Activated B cell treated with CpG ODN at 0.5 μM for 24 hours (primary cell): ENCODE measurements at regions not wholly inside any gene's neighbourhood (a gene's known extent, or its start where the extent isn't known, plus 50 kb on each side); places are given as distances from the start of the nearest gene placed in this dataset.
"Not testable (repeated sequence)": the region's sequence is repeated elsewhere in the genome, so short reads cannot be mapped to it uniquely, and the experiment has no call there.

Source experiments
- ATAC-seq: fragments of 200-7000 bp; cut with Tn5 transposase; one replicate; pipeline ENCODE4 v1.10.0; 2021; ENCODE audit warnings: low read depth, mild to moderate bottlenecking, moderate library complexity
- CTCF ChIA-PET: fragments of 350-600 bp; sonication (Branson Sonifier 250); formaldehyde crosslinking; loops from one replicate; lab custom pipeline; 2021; ENCODE audit warnings: antibody characterized with exemption; lab: Charles Lee
- POLR2A ChIA-PET: fragments of 350-600 bp; sonication (Branson Sonifier 250); formaldehyde crosslinking; loops from one replicate; lab custom pipeline; 2021; ENCODE audit warnings: antibody characterized with exemption; lab: Charles Lee
- DNase-seq: peaks from one replicate; pipeline ENCODE4 v3.0.0; 2022
- H3K27ac Mint-ChIP-seq: one replicate; pipeline ENCODE4 v1.8.0; 2020; ENCODE audit warnings: mixed read lengths
- H3K27me3 Mint-ChIP-seq: one replicate; pipeline ENCODE4 v1.8.0; 2021; ENCODE audit warnings: mixed read lengths
- H3K36me3 Mint-ChIP-seq: one replicate; pipeline ENCODE4 v1.8.0; 2021; ENCODE audit warnings: low read depth, mixed read lengths
- H3K4me1 Mint-ChIP-seq: one replicate; pipeline ENCODE4 v1.8.0; 2021; ENCODE audit warnings: mixed read lengths
- H3K4me3 Mint-ChIP-seq: one replicate; pipeline ENCODE4 v1.8.0; 2020; ENCODE audit warnings: mild to moderate bottlenecking, mixed read lengths
- H3K9me3 Mint-ChIP-seq: one replicate; pipeline ENCODE4 v1.8.0; 2020; ENCODE audit warnings: mixed read lengths
- CTCF ChIP-seq: fragments of 200-600 bp; IDR thresholded peaks from one replicate; pipeline ENCODE4 v1.8.0; 2022; ENCODE audit warnings: antibody characterized with exemption, mild to moderate bottlenecking
- intact Hi-C: fragments of 100-400 bp; cut with micrococcal nuclease; formaldehyde crosslinking; loops from one replicate; pipeline ENCODE4 v1.15.1; 2024

DNA sequence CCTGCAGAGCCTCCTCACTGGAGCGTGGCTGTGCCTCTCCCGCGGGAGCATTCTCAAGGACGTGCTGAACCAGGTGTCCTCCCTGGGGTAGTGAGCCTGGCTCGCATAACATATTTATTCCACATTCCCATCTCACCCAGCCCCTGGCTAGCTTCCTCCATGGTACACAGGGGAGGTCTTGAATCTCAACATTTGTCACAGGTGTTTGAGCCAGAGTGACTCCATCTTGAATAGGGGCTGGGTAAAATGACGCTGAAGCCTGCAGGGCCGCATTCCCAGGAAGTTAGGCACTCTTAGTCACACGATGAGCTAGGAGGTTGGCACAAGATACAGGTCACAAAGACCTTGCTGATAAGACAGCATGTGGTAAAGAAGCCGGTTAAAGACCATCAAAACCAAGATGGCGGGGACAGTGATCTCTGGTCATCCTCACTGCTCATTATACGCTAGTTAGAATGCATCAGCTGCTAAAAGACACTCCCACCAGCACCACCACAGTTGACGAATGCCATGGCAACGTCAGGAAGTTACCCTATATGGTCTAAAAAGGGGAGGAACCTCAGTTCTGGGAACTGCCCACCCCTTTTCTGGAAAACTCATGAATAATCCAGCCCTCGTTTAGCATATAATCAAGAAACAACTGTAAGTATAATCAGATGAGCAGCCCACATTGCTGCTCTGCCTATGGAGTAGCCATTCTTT, 273.8 kb upstream of the IRX4 start:
- no peak for ATAC-seq
- no peaks in the 10 kb centered on the region for H3K36me3 Mint-ChIP-seq
- CTCF ChIA-PET, result no interaction called here

DNA sequence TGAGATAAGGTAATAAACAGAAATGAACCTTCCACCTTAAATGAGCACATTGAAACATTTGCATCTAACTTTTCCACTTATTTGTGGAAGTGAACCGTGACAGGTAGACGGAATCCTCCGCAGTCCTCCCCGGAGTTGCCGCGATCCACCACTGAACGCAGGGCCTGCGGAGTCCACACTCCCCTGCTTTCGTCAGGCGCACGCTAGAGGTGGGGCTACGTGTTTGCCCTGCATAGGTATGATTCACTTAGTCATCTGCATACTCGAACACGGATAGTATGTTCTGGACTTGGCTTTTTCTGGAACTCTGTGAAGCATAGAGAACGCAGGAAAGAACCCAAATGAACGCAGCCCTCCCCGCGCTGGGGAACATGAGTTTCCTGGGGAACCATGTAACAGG, 272.8 kb upstream of the IRX4 start:
- H3K4me1 Mint-ChIP-seq, result no peaks in the 10 kb centered on the region
- H3K36me3 Mint-ChIP-seq, result no peaks in the 10 kb centered on the region
- POLR2A ChIA-PET, result no interaction called here
- no peaks in the 10 kb centered on the region for H3K9me3 Mint-ChIP-seq
- H3K27me3 Mint-ChIP-seq, result no peaks in the 10 kb centered on the region
- H3K4me3 Mint-ChIP-seq, result no peak overlapping the region
- intact Hi-C loops, result no loop called here
- no peak for TF ChIP-seq CTCF
- CTCF ChIA-PET, result no interaction called here
- no peak for DNase-seq
- no peak overlapping the region for H3K27ac Mint-ChIP-seq
- ATAC-seq, result no peak

More for the DNA sequence above, 273.8 kb upstream of the IRX4 start:
- no peak for TF ChIP-seq CTCF
- Mint-ChIP-seq H3K4me1 (no peaks in the 10 kb centered on the region), H3K9me3 (no peaks in the 10 kb centered on the region), H3K27me3 (no peaks in the 10 kb centered on the region), H3K27ac (no peak overlapping the region), H3K4me3 (no peak overlapping the region)
- intact Hi-C loops, result no loop called here
- no peak for DNase-seq
- POLR2A ChIA-PET, result no interaction called here

GRCh38 chr5:2153802-2154201, 271.1 kb upstream of the IRX4 start:
- no peak overlapping the region for H3K27ac Mint-ChIP-seq

DNA sequence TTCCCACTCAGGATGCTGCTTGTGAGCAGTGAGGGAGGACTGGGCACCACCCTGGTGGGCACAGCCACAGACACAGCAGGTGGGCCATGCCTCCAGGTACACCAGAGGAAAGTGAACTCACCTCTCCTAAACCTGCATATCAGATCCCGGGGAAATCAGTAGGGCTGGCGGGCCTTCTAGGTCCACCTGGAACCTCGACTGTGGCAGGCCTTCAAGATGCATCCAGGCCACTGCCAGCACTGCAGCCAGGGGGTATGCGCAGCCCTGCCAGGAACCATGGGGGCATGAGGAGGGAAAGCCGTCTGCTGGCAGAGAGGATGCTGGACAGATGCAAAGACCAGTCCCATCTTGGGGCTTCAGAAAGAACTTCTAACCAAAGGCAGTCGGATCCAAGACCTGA, 270.6 kb upstream of the IRX4 start:
- H3K4me3 Mint-ChIP-seq, result no peak overlapping the region

More at GRCh38 chr5:2153802-2154201, 271.1 kb upstream of the IRX4 start:
- ChIA-PET CTCF (no interaction called here), POLR2A (no interaction called here)
- Mint-ChIP-seq H3K36me3 (no peaks in the 10 kb centered on the region), H3K27me3 (no peaks in the 10 kb centered on the region), H3K4me3 (no peak overlapping the region), H3K9me3 (no peaks in the 10 kb centered on the region), H3K4me1 (no peaks in the 10 kb centered on the region)
- intact Hi-C loops, result no loop called here
- TF ChIP-seq CTCF, result no peak
- DNase-seq (no peak), ATAC-seq (no peak)

DNA sequence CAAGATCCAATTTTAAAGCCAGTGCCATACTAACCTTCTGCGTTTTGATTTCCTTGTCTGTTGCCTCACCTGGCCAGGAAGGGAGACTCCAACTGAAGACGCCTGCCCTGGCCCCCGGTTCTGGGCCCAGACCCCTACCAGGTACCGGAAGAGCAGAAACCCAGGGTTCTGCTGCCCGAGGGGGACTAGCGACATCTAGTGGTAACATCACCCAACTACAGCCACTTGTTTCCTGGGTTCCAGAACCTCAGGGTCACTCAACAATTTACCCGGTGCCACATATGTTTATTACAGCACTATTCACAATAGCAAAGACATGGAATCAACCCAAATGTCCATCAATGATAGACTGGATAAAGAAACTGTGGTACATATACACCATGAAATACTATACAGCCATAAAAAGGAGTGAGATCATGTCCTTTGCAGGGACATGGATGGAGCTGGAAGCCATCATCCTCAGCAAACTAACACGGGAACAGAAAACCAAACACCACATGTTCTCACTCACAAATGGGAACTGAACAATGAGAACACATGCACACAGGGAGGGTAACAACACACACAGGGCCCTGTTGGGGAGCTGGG, 268.7 kb upstream of the IRX4 start:
- H3K9me3 Mint-ChIP-seq, H3K27me3 Mint-ChIP-seq, POLR2A ChIA-PET, intact Hi-C loops, CTCF ChIA-PET, H3K4me3 Mint-ChIP-seq, H3K4me1 Mint-ChIP-seq, DNase-seq, H3K27ac Mint-ChIP-seq, H3K36me3 Mint-ChIP-seq, ATAC-seq: not testable (repeated sequence)

More for the DNA sequence above, 270.6 kb upstream of the IRX4 start:
- no peak for ATAC-seq
- ChIA-PET POLR2A (no interaction called here), CTCF (no interaction called here)
- H3K4me1 Mint-ChIP-seq, result no peaks in the 10 kb centered on the region
- no peaks in the 10 kb centered on the region for H3K9me3 Mint-ChIP-seq
- H3K27ac Mint-ChIP-seq, result no peak overlapping the region
- intact Hi-C loops, result no loop called here
- no peak for DNase-seq
- no peak for TF ChIP-seq CTCF
- H3K36me3 Mint-ChIP-seq, result no peaks in the 10 kb centered on the region
- H3K27me3 Mint-ChIP-seq, result no peaks in the 10 kb centered on the region
